Epithelial cell of proximal tubule (primary cell): ENCODE measurements at regions not wholly inside any gene's neighbourhood (a gene's known extent, or its start where the extent isn't known, plus 50 kb on each side); places are given as distances from the start of the nearest gene placed in this dataset.

Source experiments
- DNase-seq: peaks from one replicate; pipeline ENCODE4 v3.0.0-alpha.2; 2011; ENCODE audit warnings: low read depth
- H3K4me3 ChIP-seq: 2 replicates; pipeline ENCODE4 v1.5.1; 2011; ENCODE audit warnings: low read depth, mild to moderate bottlenecking, low read length
- CTCF ChIP-seq: conservative IDR thresholded peaks from 2 replicates; pipeline ENCODE4 v1.5.1; 2012; ENCODE audit warnings: low read depth, mild to moderate bottlenecking, low read length

GRCh38 chr2:222039821-222040220 is 259.0 kb downstream of the PAX3 start:
- H3K4me3 ChIP-seq = no peak overlapping the region
- DNase-seq = no peak
- TF ChIP-seq CTCF = no peak

- no peak for DNase-seq
- no peak overlapping the region for H3K4me3 ChIP-seq
- peak; percentile 55 for TF ChIP-seq CTCF
These were observed 260.6 kb downstream of the PAX3 start for GRCh38 chr2:222038067-222038802.

- H3K4me3 ChIP-seq = no peak overlapping the region
- TF ChIP-seq CTCF = no peak
- no peak for DNase-seq
These were observed 261.6 kb downstream of the PAX3 start for GRCh38 chr2:222037211-222037610.

GRCh38 chr2:222034058-222034457 is 264.7 kb downstream of the PAX3 start:
- no peak for TF ChIP-seq CTCF
- DNase-seq = no peak
- H3K4me3 ChIP-seq = no peak overlapping the region

- no peak for DNase-seq
- no peak for TF ChIP-seq CTCF
- no peak overlapping the region for H3K4me3 ChIP-seq
These were observed 265.3 kb downstream of the PAX3 start for GRCh38 chr2:222033541-222033940.

GRCh38 chr2:222025881-222026271 is 272.9 kb downstream of the PAX3 start:
- TF ChIP-seq CTCF = no peak
- H3K4me3 ChIP-seq = no peak overlapping the region
- no peak for DNase-seq
